ENCODE measurements at regions not wholly inside any gene's neighbourhood (a gene's known extent, or its start where the extent isn't known, plus 50 kb on each side); places are given as distances from the start of the nearest gene placed in this dataset.
"Not testable (repeated sequence)": the region's sequence is repeated elsewhere in the genome, so short reads cannot be mapped to it uniquely, and the experiment has no call there.

GRCh38 chr2:143856978-143857377 is 662.9 kb downstream of the ZEB2 start:
- no peaks in the 10 kb centered on the region for H3K9me3 Mint-ChIP-seq
- no peak overlapping the region for H3K4me3 Mint-ChIP-seq
- H3K4me1 Mint-ChIP-seq: no peaks in the 10 kb centered on the region
- no peaks in the 10 kb centered on the region for H3K27me3 Mint-ChIP-seq
- H3K27ac Mint-ChIP-seq: no peak overlapping the region
- H3K36me3 Mint-ChIP-seq: no peaks in the 10 kb centered on the region

- H3K36me3 Mint-ChIP-seq: no peaks in the 10 kb centered on the region
- no peak overlapping the region for H3K27ac Mint-ChIP-seq
- H3K9me3 Mint-ChIP-seq: no peaks in the 10 kb centered on the region
- no peaks in the 10 kb centered on the region for H3K4me1 Mint-ChIP-seq
- H3K27me3 Mint-ChIP-seq: no peaks in the 10 kb centered on the region
- no peak overlapping the region for H3K4me3 Mint-ChIP-seq
Measured at GRCh38 chr2:143852759-143853158, 667.2 kb downstream of the ZEB2 start.

GRCh38 chr2:143850084-143850483 is 669.8 kb downstream of the ZEB2 start:
- H3K4me1 Mint-ChIP-seq: peaks cover 0 to 6% (median 4%) of the 10 kb centered on the region in 3 donors
- H3K27me3 Mint-ChIP-seq: peaks cover 3% of the 10 kb centered on the region

GRCh38 chr2:143847257-143847656 is 672.7 kb downstream of the ZEB2 start:
- H3K27me3 Mint-ChIP-seq: peaks cover 3% of the 10 kb centered on the region

More at GRCh38 chr2:143850084-143850483, 669.8 kb downstream of the ZEB2 start:
- H3K36me3 Mint-ChIP-seq: no peaks in the 10 kb centered on the region
- peaks cover 0 to 4% (median 0%) of the 10 kb centered on the region in 3 donors for H3K9me3 Mint-ChIP-seq
- H3K27ac Mint-ChIP-seq: no peak overlapping the region
- H3K4me3 Mint-ChIP-seq: no peak overlapping the region

GRCh38 chr2:143844986-143845385 is 674.9 kb downstream of the ZEB2 start:
- H3K27ac Mint-ChIP-seq: no peak overlapping the region
- H3K36me3 Mint-ChIP-seq: no peaks in the 10 kb centered on the region
- H3K4me1 Mint-ChIP-seq: peaks cover 0 to 6% (median 5%) of the 10 kb centered on the region in 3 donors
- no peak overlapping the region for H3K4me3 Mint-ChIP-seq
- H3K27me3 Mint-ChIP-seq: peaks cover 3% of the 10 kb centered on the region
- H3K9me3 Mint-ChIP-seq: peaks cover 0 to 4% (median 0%) of the 10 kb centered on the region in 3 donors

More at GRCh38 chr2:143847257-143847656, 672.7 kb downstream of the ZEB2 start:
- H3K9me3 Mint-ChIP-seq: peaks cover 0 to 4% (median 0%) of the 10 kb centered on the region in 3 donors
- H3K36me3 Mint-ChIP-seq: no peaks in the 10 kb centered on the region
- no peak overlapping the region for H3K4me3 Mint-ChIP-seq
- H3K27ac Mint-ChIP-seq: no peak overlapping the region
- peaks cover 0 to 6% (median 5%) of the 10 kb centered on the region in 3 donors for H3K4me1 Mint-ChIP-seq

GRCh38 chr2:143843686-143844085 is 676.2 kb downstream of the ZEB2 start:
- Mint-ChIP-seq H3K36me3 (no peaks in the 10 kb centered on the region), H3K27me3 (peaks cover 5% of the 10 kb centered on the region), H3K4me1 (peaks cover 0 to 6% (median 5%) of the 10 kb centered on the region in 3 donors), H3K4me3 (no peak overlapping the region), H3K27ac (no peak overlapping the region), H3K9me3 (peaks cover 0 to 4% (median 0%) of the 10 kb centered on the region in 3 donors)

- Mint-ChIP-seq H3K27me3 (peaks cover 5% of the 10 kb centered on the region), H3K9me3 (peaks cover 0 to 4% (median 0%) of the 10 kb centered on the region in 3 donors), H3K36me3 (no peaks in the 10 kb centered on the region), H3K4me1 (peaks cover 0 to 6% (median 5%) of the 10 kb centered on the region in 3 donors), H3K27ac (no peak overlapping the region), H3K4me3 (no peak overlapping the region)
Measured at GRCh38 chr2:143842836-143843235, 677.1 kb downstream of the ZEB2 start.

- Mint-ChIP-seq H3K4me1 (peaks cover 0 to 5% (median 4%) of the 10 kb centered on the region in 3 donors), H3K27me3 (peaks cover 5% of the 10 kb centered on the region), H3K27ac (no peak overlapping the region), H3K9me3 (peaks cover 0 to 3% (median 0%) of the 10 kb centered on the region in 3 donors), H3K36me3 (no peaks in the 10 kb centered on the region), H3K4me3 (no peak overlapping the region)
Measured at GRCh38 chr2:143841935-143842334, 678.0 kb downstream of the ZEB2 start.

GRCh38 chr2:143840601-143841000 is 679.3 kb downstream of the ZEB2 start:
- peaks cover 2% of the 10 kb centered on the region for H3K27me3 Mint-ChIP-seq
- no peak overlapping the region for H3K27ac Mint-ChIP-seq
- no peaks in the 10 kb centered on the region for H3K9me3 Mint-ChIP-seq
- no peak overlapping the region for H3K4me3 Mint-ChIP-seq
- H3K4me1 Mint-ChIP-seq: peaks cover 0 to 4% (median 4%) of the 10 kb centered on the region in 3 donors
- no peaks in the 10 kb centered on the region for H3K36me3 Mint-ChIP-seq

- H3K36me3 Mint-ChIP-seq: no peaks in the 10 kb centered on the region
- H3K27me3 Mint-ChIP-seq: peaks cover 2% of the 10 kb centered on the region
- no peak overlapping the region for H3K27ac Mint-ChIP-seq
- no peak overlapping the region for H3K4me3 Mint-ChIP-seq
- peaks cover 0 to 2% (median 0%) of the 10 kb centered on the region in 3 donors for H3K4me1 Mint-ChIP-seq
- H3K9me3 Mint-ChIP-seq: no peaks in the 10 kb centered on the region
Measured at GRCh38 chr2:143840194-143840593, 679.7 kb downstream of the ZEB2 start.

GRCh38 chr2:143839456-143839855 is 680.5 kb downstream of the ZEB2 start:
- no peaks in the 10 kb centered on the region for H3K4me1 Mint-ChIP-seq
- H3K27me3 Mint-ChIP-seq: peaks cover 2% of the 10 kb centered on the region
- no peaks in the 10 kb centered on the region for H3K9me3 Mint-ChIP-seq
- no peak overlapping the region for H3K27ac Mint-ChIP-seq
- no peak overlapping the region for H3K4me3 Mint-ChIP-seq
- H3K36me3 Mint-ChIP-seq: no peaks in the 10 kb centered on the region

GRCh38 chr2:143837055-143837454 is 682.9 kb downstream of the ZEB2 start:
- not testable (repeated sequence) for H3K27ac Mint-ChIP-seq, H3K36me3 Mint-ChIP-seq, H3K4me3 Mint-ChIP-seq, H3K4me1 Mint-ChIP-seq, H3K27me3 Mint-ChIP-seq, H3K9me3 Mint-ChIP-seq

- Mint-ChIP-seq H3K27ac (no peak overlapping the region), H3K27me3 (peaks cover 2% of the 10 kb centered on the region)
Measured at GRCh38 chr2:143835481-143835880, 684.4 kb downstream of the ZEB2 start.

GRCh38 chr2:143833015-143833660 is 686.8 kb downstream of the ZEB2 start:
- no peaks in the 10 kb centered on the region for H3K36me3 Mint-ChIP-seq
- no peaks in the 10 kb centered on the region for H3K9me3 Mint-ChIP-seq
- H3K27ac Mint-ChIP-seq: no peak overlapping the region
- no peaks in the 10 kb centered on the region for H3K4me1 Mint-ChIP-seq
- no peak overlapping the region for H3K4me3 Mint-ChIP-seq
- no peaks in the 10 kb centered on the region for H3K27me3 Mint-ChIP-seq

More at GRCh38 chr2:143835481-143835880, 684.4 kb downstream of the ZEB2 start:
- Mint-ChIP-seq H3K4me3 (no peak overlapping the region), H3K9me3 (no peaks in the 10 kb centered on the region), H3K4me1 (no peaks in the 10 kb centered on the region), H3K36me3 (no peaks in the 10 kb centered on the region)

- Mint-ChIP-seq H3K27me3 (no peaks in the 10 kb centered on the region), H3K36me3 (no peaks in the 10 kb centered on the region), H3K4me3 (no peak overlapping the region), H3K27ac (no peak overlapping the region), H3K9me3 (no peaks in the 10 kb centered on the region), H3K4me1 (no peaks in the 10 kb centered on the region)
Measured at GRCh38 chr2:143830476-143830875, 689.4 kb downstream of the ZEB2 start.
